ENCODE measurements at regions not wholly inside any gene's neighbourhood (a gene's known extent, or its start where the extent isn't known, plus 50 kb on each side); places are given as distances from the start of the nearest gene placed in this dataset.

- Mint-ChIP-seq H3K9me3 (no peaks in the 10 kb centered on the region), H3K4me1 (no peaks in the 10 kb centered on the region), H3K4me3 (no peak overlapping the region), H3K36me3 (no peaks in the 10 kb centered on the region), H3K27ac (no peak overlapping the region), H3K27me3 (peaks cover 0 to 11% of the 10 kb centered on the region in 2 donors)
- DNase-seq (no peak), ATAC-seq (replicated peaks) (no peak)
Observed at GRCh38 chr1:55854911-55855310, 639.7 kb upstream of the USP24 start.

GRCh38 chr1:55848906-55849305 is 633.7 kb upstream of the USP24 start:
- peaks cover 0 to 3% of the 10 kb centered on the region in 2 donors for H3K27me3 Mint-ChIP-seq
- no peak for DNase-seq
- no peaks in the 10 kb centered on the region for H3K36me3 Mint-ChIP-seq
- no peak overlapping the region for H3K27ac Mint-ChIP-seq
- no peak for ATAC-seq (replicated peaks)
- peaks cover 0 to 1% of the 10 kb centered on the region in 2 donors for H3K9me3 Mint-ChIP-seq
- no peaks in the 10 kb centered on the region for H3K4me1 Mint-ChIP-seq
- H3K4me3 Mint-ChIP-seq, result no peak overlapping the region

- DNase-seq (no peak), ATAC-seq (replicated peaks) (no peak)
- no peak overlapping the region for H3K4me3 Mint-ChIP-seq
- no peaks in the 10 kb centered on the region for H3K4me1 Mint-ChIP-seq
- no peak overlapping the region for H3K27ac Mint-ChIP-seq
- H3K9me3 Mint-ChIP-seq, result peaks cover 0 to 1% of the 10 kb centered on the region in 2 donors
- H3K36me3 Mint-ChIP-seq, result no peaks in the 10 kb centered on the region
- no peaks in the 10 kb centered on the region for H3K27me3 Mint-ChIP-seq
Observed at GRCh38 chr1:55846051-55846450, 630.9 kb upstream of the USP24 start.

GRCh38 chr1:55844322-55844721 is 629.2 kb upstream of the USP24 start:
- no peak for ATAC-seq (replicated peaks)
- H3K36me3 Mint-ChIP-seq, result no peaks in the 10 kb centered on the region
- H3K27me3 Mint-ChIP-seq, result peaks cover 0 to 7% of the 10 kb centered on the region in 2 donors
- no peak for DNase-seq
- H3K4me3 Mint-ChIP-seq, result no peak overlapping the region
- H3K4me1 Mint-ChIP-seq, result no peaks in the 10 kb centered on the region
- H3K9me3 Mint-ChIP-seq, result peaks cover 0 to 1% of the 10 kb centered on the region in 2 donors
- H3K27ac Mint-ChIP-seq, result no peak overlapping the region

- no peak overlapping the region for H3K27ac Mint-ChIP-seq
- no peaks in the 10 kb centered on the region for H3K36me3 Mint-ChIP-seq
- ATAC-seq (replicated peaks) (no peak), DNase-seq (no peak)
- H3K4me3 Mint-ChIP-seq, result no peak overlapping the region
- no peaks in the 10 kb centered on the region for H3K9me3 Mint-ChIP-seq
- peaks cover 0 to 11% of the 10 kb centered on the region in 2 donors for H3K27me3 Mint-ChIP-seq
- no peaks in the 10 kb centered on the region for H3K4me1 Mint-ChIP-seq
Observed at GRCh38 chr1:55839626-55840025, 624.5 kb upstream of the USP24 start.

GRCh38 chr1:55839221-55839620 is 624.1 kb upstream of the USP24 start:
- Mint-ChIP-seq H3K9me3 (no peaks in the 10 kb centered on the region), H3K36me3 (no peaks in the 10 kb centered on the region), H3K4me3 (no peak overlapping the region), H3K4me1 (no peaks in the 10 kb centered on the region), H3K27ac (no peak overlapping the region), H3K27me3 (peaks cover 0 to 11% of the 10 kb centered on the region in 2 donors)
- ATAC-seq (replicated peaks), result no peak
- DNase-seq, result no peak

- Mint-ChIP-seq H3K36me3 (no peaks in the 10 kb centered on the region), H3K27ac (no peak overlapping the region), H3K4me3 (no peak overlapping the region), H3K4me1 (no peaks in the 10 kb centered on the region), H3K9me3 (no peaks in the 10 kb centered on the region), H3K27me3 (peaks cover 0 to 16% of the 10 kb centered on the region in 2 donors)
- ATAC-seq (replicated peaks), result no peak
- DNase-seq, result no peak
Observed at GRCh38 chr1:55836086-55836485, 620.9 kb upstream of the USP24 start.

- no peak for DNase-seq
- Mint-ChIP-seq H3K27ac (no peak overlapping the region), H3K36me3 (no peaks in the 10 kb centered on the region), H3K4me3 (no peak overlapping the region), H3K4me1 (no peaks in the 10 kb centered on the region), H3K27me3 (peaks cover 0 to 9% of the 10 kb centered on the region in 2 donors), H3K9me3 (peaks cover 1 to 3% of the 10 kb centered on the region in 2 donors)
- no peak for ATAC-seq (replicated peaks)
Observed at GRCh38 chr1:55833529-55834091, 618.4 kb upstream of the USP24 start.

GRCh38 chr1:55831759-55832158 is 616.6 kb upstream of the USP24 start:
- ATAC-seq (replicated peaks), result no peak
- peaks cover 1 to 3% of the 10 kb centered on the region in 2 donors for H3K9me3 Mint-ChIP-seq
- H3K27ac Mint-ChIP-seq, result no peak overlapping the region

GRCh38 chr1:55828044-55828443 is 612.9 kb upstream of the USP24 start:
- H3K9me3 Mint-ChIP-seq, result peaks cover 1 to 3% of the 10 kb centered on the region in 2 donors
- peaks cover 0 to 3% of the 10 kb centered on the region in 2 donors for H3K27me3 Mint-ChIP-seq
- no peak overlapping the region for H3K27ac Mint-ChIP-seq
- no peaks in the 10 kb centered on the region for H3K4me1 Mint-ChIP-seq
- ATAC-seq (replicated peaks) (no peak), DNase-seq (no peak)
- no peak overlapping the region for H3K4me3 Mint-ChIP-seq
- H3K36me3 Mint-ChIP-seq, result no peaks in the 10 kb centered on the region

More at GRCh38 chr1:55831759-55832158, 616.6 kb upstream of the USP24 start:
- Mint-ChIP-seq H3K36me3 (no peaks in the 10 kb centered on the region), H3K27me3 (peaks cover 0 to 12% of the 10 kb centered on the region in 2 donors), H3K4me1 (no peaks in the 10 kb centered on the region), H3K4me3 (no peak overlapping the region)
- no peak for DNase-seq

- Mint-ChIP-seq H3K4me3 (no peak overlapping the region), H3K36me3 (no peaks in the 10 kb centered on the region), H3K4me1 (no peaks in the 10 kb centered on the region), H3K9me3 (peaks cover 1 to 3% of the 10 kb centered on the region in 2 donors), H3K27me3 (peaks cover 0 to 3% of the 10 kb centered on the region in 2 donors), H3K27ac (no peak overlapping the region)
- DNase-seq (no peak), ATAC-seq (replicated peaks) (no peak)
Observed at GRCh38 chr1:55827350-55827749, 612.2 kb upstream of the USP24 start.

GRCh38 chr1:55826381-55827080 is 611.4 kb upstream of the USP24 start:
- Mint-ChIP-seq H3K4me3 (no peak overlapping the region), H3K27me3 (peaks cover 0 to 3% of the 10 kb centered on the region in 2 donors), H3K4me1 (no peaks in the 10 kb centered on the region), H3K27ac (no peak overlapping the region), H3K36me3 (no peaks in the 10 kb centered on the region), H3K9me3 (peaks cover 1 to 3% of the 10 kb centered on the region in 2 donors)
- no peak for ATAC-seq (replicated peaks)
- DNase-seq, result no peak

- Mint-ChIP-seq H3K36me3 (no peaks in the 10 kb centered on the region), H3K27me3 (peaks cover 0 to 3% of the 10 kb centered on the region in 2 donors), H3K4me1 (no peaks in the 10 kb centered on the region), H3K4me3 (no peak overlapping the region), H3K27ac (no peak overlapping the region), H3K9me3 (peaks cover 1 to 3% of the 10 kb centered on the region in 2 donors)
- ATAC-seq (replicated peaks), result no peak
- no peak for DNase-seq
Observed at GRCh38 chr1:55825461-55825860, 610.3 kb upstream of the USP24 start.

- Mint-ChIP-seq H3K9me3 (no peaks in the 10 kb centered on the region), H3K36me3 (no peaks in the 10 kb centered on the region), H3K4me1 (no peaks in the 10 kb centered on the region), H3K4me3 (no peak overlapping the region), H3K27me3 (peaks cover 0 to 3% of the 10 kb centered on the region in 2 donors), H3K27ac (no peak overlapping the region)
- no peak for DNase-seq
- ATAC-seq (replicated peaks), result no peak
Observed at GRCh38 chr1:55824251-55824640, 609.1 kb upstream of the USP24 start.

GRCh38 chr1:55823541-55824250 is 608.5 kb upstream of the USP24 start:
- Mint-ChIP-seq H3K27ac (no peak overlapping the region), H3K36me3 (no peaks in the 10 kb centered on the region), H3K4me1 (no peaks in the 10 kb centered on the region), H3K9me3 (no peaks in the 10 kb centered on the region), H3K4me3 (no peak overlapping the region), H3K27me3 (peaks cover 0 to 3% of the 10 kb centered on the region in 2 donors)
- ATAC-seq (replicated peaks) (no peak), DNase-seq (no peak)
